Activated CD4-positive, alpha-beta T cell treated with anti-CD3 and anti-CD28 coated beads for 1 hour (primary cell): ENCODE measurements at regions not wholly inside any gene's neighbourhood (a gene's known extent, or its start where the extent isn't known, plus 50 kb on each side); places are given as distances from the start of the nearest gene placed in this dataset.
"Not testable (repeated sequence)": the region's sequence is repeated elsewhere in the genome, so short reads cannot be mapped to it uniquely, and the experiment has no call there.

ENCODE experiments used
- DNase-seq: peaks from one replicate; pipeline ENCODE4 v3.0.0-alpha.2; 2020

- no peak for DNase-seq
Measured at GRCh38 chr2:128602699-128603101, 284.0 kb upstream of the HS6ST1 start.

GRCh38 chr2:128603411-128603924 lies 284.8 kb upstream of the HS6ST1 start:
- no peak for DNase-seq

- no peak for DNase-seq
Measured at GRCh38 chr2:128604045-128604444, 285.4 kb upstream of the HS6ST1 start.

GRCh38 chr2:128604581-128604980 lies 285.9 kb upstream of the HS6ST1 start:
- DNase-seq, result not testable (repeated sequence)

GRCh38 chr2:128605421-128605820 lies 286.8 kb upstream of the HS6ST1 start:
- DNase-seq, result no peak

GRCh38 chr2:128605931-128606330 lies 287.3 kb upstream of the HS6ST1 start:
- DNase-seq, result no peak

GRCh38 chr2:128606837-128607236 lies 288.2 kb upstream of the HS6ST1 start:
- DNase-seq, result no peak

GRCh38 chr2:128607440-128607839 lies 288.8 kb upstream of the HS6ST1 start:
- DNase-seq, result no peak

GRCh38 chr2:128607911-128608506 lies 289.3 kb upstream of the HS6ST1 start:
- no peak for DNase-seq

- no peak for DNase-seq
Measured at GRCh38 chr2:128608921-128609880, 290.5 kb upstream of the HS6ST1 start.

- no peak for DNase-seq
Measured at GRCh38 chr2:128610496-128610895, 291.8 kb upstream of the HS6ST1 start.

- no peak for DNase-seq
Measured at GRCh38 chr2:128611421-128612320, 293.0 kb upstream of the HS6ST1 start.

GRCh38 chr2:128612628-128613027 lies 294.0 kb upstream of the HS6ST1 start:
- DNase-seq, result no peak

GRCh38 chr2:128613351-128613750 lies 294.7 kb upstream of the HS6ST1 start:
- no peak for DNase-seq

- DNase-seq, result no peak
Measured at GRCh38 chr2:128613876-128614275, 295.2 kb upstream of the HS6ST1 start.

- not testable (repeated sequence) for DNase-seq
Measured at GRCh38 chr2:128614907-128615306, 296.2 kb upstream of the HS6ST1 start.

- DNase-seq, result no peak
Measured at GRCh38 chr2:128615571-128615970, 296.9 kb upstream of the HS6ST1 start.

- no peak for DNase-seq
Measured at GRCh38 chr2:128617029-128617590, 298.4 kb upstream of the HS6ST1 start.

GRCh38 chr2:128617661-128618060 lies 299.0 kb upstream of the HS6ST1 start:
- no peak for DNase-seq

GRCh38 chr2:128618642-128619041 lies 300.0 kb upstream of the HS6ST1 start:
- DNase-seq, result no peak

GRCh38 chr2:128619471-128620325 lies 301.0 kb upstream of the HS6ST1 start:
- DNase-seq, result no peak

GRCh38 chr2:128621074-128621473 lies 302.4 kb upstream of the HS6ST1 start:
- no peak for DNase-seq
